ENCODE measurements at regions not wholly inside any gene's neighbourhood (a gene's known extent, or its start where the extent isn't known, plus 50 kb on each side); places are given as distances from the start of the nearest gene placed in this dataset.
"Not testable (repeated sequence)": the region's sequence is repeated elsewhere in the genome, so short reads cannot be mapped to it uniquely, and the experiment has no call there.

GRCh38 chr1:25131794-25132193 lies 100.5 kb downstream of the SYF2 start:
- DNase-seq: no peak

GRCh38 chr1:25130895-25131294 lies 101.4 kb downstream of the SYF2 start:
- DNase-seq: no peak

GRCh38 chr1:25129380-25129779 lies 102.9 kb downstream of the SYF2 start:
- no peak for DNase-seq

- no peak for DNase-seq
These were observed 104.1 kb downstream of the SYF2 start for GRCh38 chr1:25128121-25128621.

GRCh38 chr1:25126562-25126961 lies 105.7 kb downstream of the SYF2 start:
- no peak for DNase-seq

- no peak for DNase-seq
These were observed 108.8 kb downstream of the SYF2 start for GRCh38 chr1:25123551-25123950.

- no peak for DNase-seq
These were observed 109.6 kb downstream of the SYF2 start for GRCh38 chr1:25122747-25123146.

GRCh38 chr1:25120281-25120680 lies 112.0 kb downstream of the SYF2 start:
- no peak for DNase-seq

- peak; percentile 36 for DNase-seq
These were observed 113.8 kb downstream of the SYF2 start for GRCh38 chr1:25118546-25118945.

DNA sequence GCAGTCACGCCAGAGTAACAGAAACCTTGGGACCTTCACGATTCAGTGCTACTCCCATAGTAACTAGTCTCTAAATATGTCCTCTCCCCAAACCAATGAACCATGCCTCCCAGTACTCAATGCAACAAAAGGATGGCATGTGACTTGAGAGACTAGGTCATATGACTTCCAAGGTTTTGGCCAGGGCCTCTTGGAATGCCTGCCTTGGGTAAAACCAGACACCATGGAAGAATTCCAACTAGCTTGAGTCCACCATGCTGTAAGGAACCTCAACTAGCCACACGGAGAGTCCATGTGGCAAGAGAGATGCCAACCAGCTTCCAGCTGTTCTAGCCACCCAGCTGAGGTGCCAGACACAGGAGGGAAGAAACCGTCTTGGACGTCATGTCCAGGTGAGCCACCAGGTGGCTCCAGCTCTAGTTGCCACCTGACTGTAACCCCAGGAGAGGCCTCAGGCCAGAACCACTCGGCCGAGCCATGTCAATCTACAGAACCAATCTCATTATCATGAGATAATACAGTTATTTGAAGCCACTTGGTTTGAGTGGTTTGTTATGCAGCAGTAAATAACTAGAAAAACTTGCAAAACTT lies 115.0 kb downstream of the SYF2 start:
- DNase-seq: peak; percentile 32

- DNase-seq: no peak
These were observed 115.5 kb downstream of the SYF2 start for GRCh38 chr1:25116832-25117231.

DNA sequence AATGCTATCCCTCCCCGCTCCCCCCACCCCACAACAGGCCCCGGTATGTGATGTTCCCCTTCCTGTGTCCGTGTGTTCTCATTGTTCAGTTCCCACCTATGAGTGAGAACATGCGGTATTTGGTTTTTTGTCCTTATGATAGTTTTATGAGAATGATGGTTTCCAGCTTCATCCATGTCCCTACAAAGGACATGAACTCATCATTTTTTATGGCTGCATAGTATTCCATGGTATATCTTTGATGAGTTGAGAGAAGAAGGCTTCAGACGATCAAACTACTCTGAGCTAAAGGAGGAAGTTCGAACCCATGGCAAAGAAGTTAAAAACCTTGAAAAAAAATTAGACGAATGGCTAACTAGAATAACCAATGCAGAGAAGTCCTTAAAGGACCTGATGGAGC lies 116.2 kb downstream of the SYF2 start:
- DNase-seq: not testable (repeated sequence)

DNA sequence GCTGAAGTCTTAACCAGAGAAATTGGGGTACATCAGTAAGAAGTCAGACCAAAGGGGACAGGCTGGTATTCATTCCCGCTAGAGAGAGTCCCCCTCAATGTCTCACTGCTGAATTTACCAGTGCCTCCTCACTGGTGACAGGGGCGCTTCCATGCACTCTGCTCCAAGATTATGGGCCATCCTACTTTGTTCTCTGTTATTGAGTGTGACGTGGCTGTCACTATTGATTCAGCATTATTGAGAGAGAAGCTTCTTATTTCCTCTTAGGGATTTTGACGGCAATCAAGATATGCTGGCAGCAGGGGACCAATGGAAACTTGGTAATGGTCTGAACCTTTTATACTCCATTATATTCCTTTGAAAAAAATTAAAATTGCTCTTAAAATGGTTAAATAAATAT lies 118.6 kb downstream of the SYF2 start:
- DNase-seq: no peak

DNA sequence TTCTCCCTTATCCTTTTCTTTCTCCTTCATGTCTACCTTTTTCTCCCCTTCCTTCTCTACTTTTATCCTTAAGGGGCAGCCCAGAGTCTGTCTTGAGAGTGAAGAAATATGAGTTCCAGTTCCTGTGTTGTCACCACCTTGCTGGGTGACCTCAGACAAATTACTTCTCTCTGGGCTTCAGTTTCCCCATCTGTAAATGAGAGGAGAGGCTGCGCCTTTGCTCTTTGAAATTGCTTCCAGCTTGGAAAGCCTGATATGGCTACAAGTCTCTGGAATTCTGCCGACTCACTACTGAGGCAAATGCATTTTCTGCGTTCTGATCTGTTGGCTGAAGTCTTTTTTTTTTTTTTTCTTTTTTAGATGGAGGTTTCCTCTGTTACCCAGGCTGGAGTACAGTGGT lies 119.2 kb downstream of the SYF2 start:
- no peak for DNase-seq

DNA sequence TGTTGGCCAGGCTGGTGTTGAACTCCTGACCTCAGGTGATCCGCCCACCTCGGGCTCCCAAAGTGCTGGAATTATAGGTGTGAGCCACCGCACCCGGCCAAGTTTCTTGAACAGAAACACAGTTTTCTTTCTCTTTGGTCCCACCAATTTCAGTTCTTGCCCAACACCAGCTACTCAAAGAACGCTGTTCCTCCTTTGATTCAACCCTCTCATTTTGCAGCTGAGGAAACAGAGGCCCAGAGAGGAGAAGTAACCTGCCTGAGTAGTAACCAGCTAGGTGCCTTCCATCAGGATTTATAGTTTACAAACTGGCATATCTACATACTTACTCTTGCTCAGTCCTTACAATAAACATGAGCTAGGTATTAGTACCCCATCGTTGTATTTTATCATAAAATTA lies 119.9 kb downstream of the SYF2 start:
- no peak for DNase-seq

- DNase-seq: no peak
These were observed 120.6 kb downstream of the SYF2 start for GRCh38 chr1:25111706-25112105.

- DNase-seq: no peak
These were observed 121.8 kb downstream of the SYF2 start for GRCh38 chr1:25110485-25110884.

GRCh38 chr1:25110036-25110435 lies 122.3 kb downstream of the SYF2 start:
- no peak for DNase-seq

DNA sequence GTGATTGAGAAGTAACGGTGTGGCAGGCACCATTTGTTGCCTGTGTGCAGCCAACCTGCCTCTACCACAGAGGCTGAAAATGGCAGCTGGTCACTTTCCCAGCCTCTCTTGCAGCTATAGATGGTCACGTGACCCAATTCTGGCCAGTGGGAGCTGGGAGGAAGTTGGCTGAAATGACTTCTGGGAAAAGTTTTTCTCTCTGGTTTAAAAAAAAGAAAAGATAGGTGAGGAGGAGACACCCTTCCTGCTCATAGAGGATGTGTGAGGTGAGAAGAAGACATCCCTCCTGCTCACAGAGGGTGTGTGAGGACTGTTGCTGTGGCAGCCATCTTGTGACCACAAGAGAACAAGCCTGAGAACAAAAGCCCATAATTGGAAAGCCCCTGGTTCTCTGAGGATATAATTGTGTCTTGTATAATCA lies 122.8 kb downstream of the SYF2 start:
- DNase-seq: no peak

- no peak for DNase-seq
These were observed 124.7 kb downstream of the SYF2 start for GRCh38 chr1:25107643-25108010.

GRCh38 chr1:25106976-25107642 lies 125.2 kb downstream of the SYF2 start:
- DNase-seq: no peak

DNA sequence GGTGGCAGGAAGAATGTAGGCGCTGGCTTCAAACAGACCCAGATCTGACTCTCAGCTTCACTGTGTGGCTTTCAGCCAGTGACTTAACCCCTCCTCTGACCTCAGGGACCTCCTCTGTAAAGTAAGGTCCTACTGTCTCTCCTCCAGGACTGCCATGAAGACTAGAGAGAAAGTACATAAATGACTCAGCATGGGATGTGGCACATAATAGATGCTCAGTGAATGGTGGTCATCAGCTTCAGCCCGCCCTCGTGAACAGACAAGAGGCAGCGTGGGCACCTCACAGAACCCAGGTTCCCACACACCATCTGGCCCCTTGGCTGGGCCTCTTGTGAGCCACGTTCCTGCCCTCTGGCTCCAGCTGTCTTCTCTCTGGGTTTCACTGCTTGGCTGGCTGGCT lies 126.0 kb downstream of the SYF2 start:
- no peak for DNase-seq

GRCh38 chr1:25105836-25106235 lies 126.5 kb downstream of the SYF2 start:
- DNase-seq: no peak

DNA sequence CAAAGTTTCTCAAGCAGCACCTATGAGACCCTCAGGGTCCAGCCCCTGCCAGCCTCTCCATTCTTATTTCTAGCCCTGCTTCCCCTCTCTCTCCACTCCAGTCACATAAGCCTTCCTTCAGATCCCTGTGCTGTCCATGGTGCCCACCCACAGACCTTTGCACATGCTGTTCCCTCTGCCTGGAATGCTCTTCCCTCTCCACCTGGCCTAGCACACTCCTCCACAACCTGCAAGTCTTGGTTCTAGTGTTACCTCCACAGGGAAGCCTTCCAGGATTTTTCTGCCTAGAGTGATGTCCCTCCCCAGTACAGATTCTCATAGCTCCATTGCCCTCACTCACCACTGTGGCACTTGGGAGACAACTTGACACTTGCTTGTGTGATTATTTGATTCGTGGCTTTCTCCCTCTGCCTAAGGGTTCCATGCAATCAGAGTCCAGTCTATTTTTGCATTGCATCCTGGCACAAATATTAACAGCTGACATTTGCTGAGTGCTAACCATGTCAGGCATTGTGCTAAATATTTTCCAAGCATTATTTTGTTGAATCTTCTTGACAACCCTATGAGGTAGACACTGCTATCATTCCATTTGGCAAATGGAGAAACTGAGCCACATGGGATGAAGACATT lies 127.3 kb downstream of the SYF2 start:
- DNase-seq: no peak

Measured in stimulated activated CD4-positive, alpha-beta T cell treated with anti-CD3 and anti-CD28 coated beads, Interleukin-4, amount 100 ng/mL, for 1 hour (primary cell).